LNCAP (cell line): ENCODE measurements at regions not wholly inside any gene's neighbourhood (a gene's known extent, or its start where the extent isn't known, plus 50 kb on each side); places are given as distances from the start of the nearest gene placed in this dataset.

Experiments used
- CTCF ChIP-seq: fragments of 450-650 bp; IDR thresholded peaks from 2 replicates; pipeline ENCODE4 v1.5.1; 2017; ENCODE audit warnings: mild to moderate bottlenecking

- TF ChIP-seq CTCF = no peak
These were observed 271.6 kb downstream of the DHX35 start for GRCh38 chr20:39233755-39234154.

- no peak for TF ChIP-seq CTCF
These were observed 265.3 kb downstream of the DHX35 start for GRCh38 chr20:39227416-39227815.

- no peak for TF ChIP-seq CTCF
These were observed 263.8 kb downstream of the DHX35 start for GRCh38 chr20:39225978-39226377.

GRCh38 chr20:39225536-39225935 is 263.4 kb downstream of the DHX35 start:
- no peak for TF ChIP-seq CTCF

- no peak for TF ChIP-seq CTCF
These were observed 260.0 kb downstream of the DHX35 start for GRCh38 chr20:39222101-39222500.

- no peak for TF ChIP-seq CTCF
These were observed 254.1 kb downstream of the DHX35 start for GRCh38 chr20:39216195-39216594.

- no peak for TF ChIP-seq CTCF
These were observed 252.7 kb downstream of the DHX35 start for GRCh38 chr20:39214828-39215227.

GRCh38 chr20:39213476-39214145 is 251.5 kb downstream of the DHX35 start:
- TF ChIP-seq CTCF = no peak
